MM.1S (cell line): ENCODE measurements at regions not wholly inside any gene's neighbourhood (a gene's known extent, or its start where the extent isn't known, plus 50 kb on each side); places are given as distances from the start of the nearest gene placed in this dataset.

Experiments
- DNase-seq: peaks from one replicate; pipeline ENCODE4 v3.0.0-alpha.2; 2015
- H2AFZ ChIP-seq: fragments of 300-600 bp; sonication (generic); 2 replicates; pipeline ENCODE4 v1.6.0; 2016; ENCODE audit warnings: antibody characterized with exemption, low read length
- H3F3A ChIP-seq: fragments of 300-600 bp; sonication (generic); 2 replicates; pipeline ENCODE4 v1.6.1; 2016; ENCODE audit warnings: mild to moderate bottlenecking, antibody characterized with exemption, low read length, moderate library complexity, mixed read lengths; ENCODE audit not compliant: insufficient read depth
- H3K27ac ChIP-seq: fragments of 300-600 bp; sonication (generic); 2 replicates; pipeline ENCODE4 v1.5.1; 2016; ENCODE audit warnings: mild to moderate bottlenecking, low read length
- H3K27me3 ChIP-seq: fragments of 300-600 bp; sonication (generic); replicated peaks from 2 replicates; pipeline ENCODE4 v1.6.0; 2016; ENCODE audit warnings: low read length; ENCODE audit not compliant: insufficient read depth
- H3K36me3 ChIP-seq: fragments of 300-600 bp; sonication (generic); replicated peaks from 2 replicates; pipeline ENCODE4 v1.6.1; 2016; ENCODE audit warnings: mild to moderate bottlenecking, low read length, mixed read lengths; ENCODE audit not compliant: insufficient read depth
- H3K4me1 ChIP-seq: fragments of 300-600 bp; sonication (generic); 2 replicates; pipeline ENCODE4 v1.6.1; 2016; ENCODE audit warnings: low read length, mixed read lengths
- H3K4me2 ChIP-seq: fragments of 300-600 bp; sonication (generic); 2 replicates; pipeline ENCODE4 v1.6.0; 2016; ENCODE audit warnings: low read depth, low read length
- H3K4me3 ChIP-seq: fragments of 300-600 bp; sonication (generic); 2 replicates; pipeline ENCODE4 v1.5.1; 2016; ENCODE audit warnings: low read length, mixed read lengths
- H3K79me2 ChIP-seq: fragments of 300-600 bp; sonication (generic); 2 replicates; pipeline ENCODE4 v1.6.1; 2016; ENCODE audit warnings: mixed run types, low read length, mixed read lengths
- H3K9ac ChIP-seq: fragments of 300-600 bp; sonication (generic); 2 replicates; pipeline ENCODE4 v1.6.1; 2016; ENCODE audit warnings: low read length, mixed read lengths
- H3K9me2 ChIP-seq: fragments of 300-600 bp; sonication (generic); replicated peaks from 2 replicates; pipeline ENCODE4 v1.6.1; 2016; ENCODE audit warnings: mild to moderate bottlenecking, low read length, mixed read lengths; ENCODE audit not compliant: insufficient read depth
- H3K9me3 ChIP-seq: fragments of 300-600 bp; sonication (generic); replicated peaks from 2 replicates; pipeline ENCODE4 v1.6.1; 2016; ENCODE audit warnings: mild to moderate bottlenecking, low read length, mixed read lengths; ENCODE audit not compliant: insufficient read depth
- H4K20me1 ChIP-seq: fragments of 300-600 bp; sonication (generic); 2 replicates; pipeline ENCODE4 v1.6.1; 2016; ENCODE audit warnings: mild to moderate bottlenecking, low read length, moderate library complexity, mixed read lengths; ENCODE audit not compliant: insufficient read depth
- EZH2 ChIP-seq: fragments of 300-600 bp; sonication (generic); optimal IDR thresholded peaks from 2 replicates; pipeline ENCODE3; 2017; ENCODE audit warnings: low read depth, mild to moderate bottlenecking, antibody characterized with exemption, low read length, mixed read lengths
- EZH2phosphoT487 ChIP-seq: fragments of 300-600 bp; sonication (generic); IDR thresholded peaks from 2 replicates; pipeline ENCODE4 v1.6.1; 2018; ENCODE audit warnings: antibody characterized with exemption, low read length
- TF ChIP-seq, protein P1 (sequence below): fragments of 300-600 bp; sonication (generic); IDR thresholded peaks from 2 replicates; pipeline ENCODE4 v1.5.1; 2016; ENCODE audit warnings: antibody characterized with exemption, low read length, mixed read lengths

DNA sequence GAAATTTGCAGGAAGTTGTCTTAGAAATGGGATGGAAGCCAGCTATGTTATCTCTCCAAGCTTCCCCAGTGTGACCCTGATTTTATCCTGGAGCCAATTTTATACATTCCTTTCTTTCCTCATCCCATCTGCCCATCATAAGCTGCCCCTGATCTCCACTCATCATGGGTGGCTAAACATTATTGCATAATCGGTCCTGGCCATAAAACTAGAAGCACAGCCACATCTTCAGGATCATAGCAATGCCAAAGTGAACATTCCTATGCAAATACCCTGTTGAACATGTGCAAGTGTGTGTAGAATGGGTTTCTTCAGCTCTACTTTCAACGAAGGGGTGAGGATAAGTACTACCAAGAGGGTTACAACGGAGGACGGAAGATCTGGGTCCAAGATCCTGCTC, 50.6 kb upstream of the COG2 start:
- DNase-seq = no peak
- no peaks in the 10 kb centered on the region for H3K4me1 ChIP-seq
- no peaks in the 10 kb centered on the region for H3K9me3 ChIP-seq
- H3K36me3 ChIP-seq = no peaks in the 10 kb centered on the region
- no peak overlapping the region for H3K9ac ChIP-seq
- H4K20me1 ChIP-seq = no peaks in the 10 kb centered on the region
- no peak overlapping the region for H3K27ac ChIP-seq
- no peaks in the 10 kb centered on the region for H3F3A ChIP-seq
- H3K4me2 ChIP-seq = no peak overlapping the region
- H3K9me2 ChIP-seq = no peaks in the 10 kb centered on the region
- H3K79me2 ChIP-seq = no peaks in the 10 kb centered on the region
- no peaks in the 10 kb centered on the region for H3K27me3 ChIP-seq
- no peak overlapping the region for H2AFZ ChIP-seq
- TF ChIP-seq, protein P1, sequence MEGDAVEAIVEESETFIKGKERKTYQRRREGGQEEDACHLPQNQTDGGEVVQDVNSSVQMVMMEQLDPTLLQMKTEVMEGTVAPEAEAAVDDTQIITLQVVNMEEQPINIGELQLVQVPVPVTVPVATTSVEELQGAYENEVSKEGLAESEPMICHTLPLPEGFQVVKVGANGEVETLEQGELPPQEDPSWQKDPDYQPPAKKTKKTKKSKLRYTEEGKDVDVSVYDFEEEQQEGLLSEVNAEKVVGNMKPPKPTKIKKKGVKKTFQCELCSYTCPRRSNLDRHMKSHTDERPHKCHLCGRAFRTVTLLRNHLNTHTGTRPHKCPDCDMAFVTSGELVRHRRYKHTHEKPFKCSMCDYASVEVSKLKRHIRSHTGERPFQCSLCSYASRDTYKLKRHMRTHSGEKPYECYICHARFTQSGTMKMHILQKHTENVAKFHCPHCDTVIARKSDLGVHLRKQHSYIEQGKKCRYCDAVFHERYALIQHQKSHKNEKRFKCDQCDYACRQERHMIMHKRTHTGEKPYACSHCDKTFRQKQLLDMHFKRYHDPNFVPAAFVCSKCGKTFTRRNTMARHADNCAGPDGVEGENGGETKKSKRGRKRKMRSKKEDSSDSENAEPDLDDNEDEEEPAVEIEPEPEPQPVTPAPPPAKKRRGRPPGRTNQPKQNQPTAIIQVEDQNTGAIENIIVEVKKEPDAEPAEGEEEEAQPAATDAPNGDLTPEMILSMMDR = no peak
- TF ChIP-seq EZH2 = no peak
- no peak for TF ChIP-seq EZH2phosphoT487
- H3K4me3 ChIP-seq = no peak overlapping the region

DNA sequence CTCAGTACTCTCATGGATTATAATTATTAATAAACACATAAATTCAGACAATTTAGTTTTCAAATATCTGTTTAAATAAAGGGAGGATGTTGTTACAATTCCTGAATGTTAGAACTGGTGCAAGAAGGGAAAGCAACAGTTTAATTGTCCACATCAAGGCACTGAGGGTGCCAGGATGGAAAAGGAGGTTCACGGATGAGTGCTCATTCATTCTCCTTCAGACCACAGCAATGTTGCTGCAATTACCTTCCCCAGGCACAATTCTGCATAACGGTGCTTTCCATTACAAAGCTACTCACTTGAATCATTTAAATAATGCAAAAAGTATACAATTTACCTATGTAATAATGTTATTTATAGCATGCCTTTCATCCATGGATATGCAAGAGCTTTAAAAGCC, 52.3 kb upstream of the COG2 start:
- Histone ChIP-seq H3K9me3 (no peaks in the 10 kb centered on the region), H3F3A (no peaks in the 10 kb centered on the region), H3K36me3 (no peaks in the 10 kb centered on the region), H3K9me2 (no peaks in the 10 kb centered on the region), H2AFZ (no peak overlapping the region), H3K4me3 (no peak overlapping the region), H3K79me2 (no peaks in the 10 kb centered on the region), H3K9ac (no peak overlapping the region), H3K4me2 (no peak overlapping the region), H4K20me1 (no peaks in the 10 kb centered on the region), H3K27me3 (no peaks in the 10 kb centered on the region), H3K27ac (no peak overlapping the region), H3K4me1 (no peaks in the 10 kb centered on the region)
- TF ChIP-seq EZH2 = no peak
- no peak for TF ChIP-seq EZH2phosphoT487
- TF ChIP-seq, protein P1 = no peak
- no peak for DNase-seq

DNA sequence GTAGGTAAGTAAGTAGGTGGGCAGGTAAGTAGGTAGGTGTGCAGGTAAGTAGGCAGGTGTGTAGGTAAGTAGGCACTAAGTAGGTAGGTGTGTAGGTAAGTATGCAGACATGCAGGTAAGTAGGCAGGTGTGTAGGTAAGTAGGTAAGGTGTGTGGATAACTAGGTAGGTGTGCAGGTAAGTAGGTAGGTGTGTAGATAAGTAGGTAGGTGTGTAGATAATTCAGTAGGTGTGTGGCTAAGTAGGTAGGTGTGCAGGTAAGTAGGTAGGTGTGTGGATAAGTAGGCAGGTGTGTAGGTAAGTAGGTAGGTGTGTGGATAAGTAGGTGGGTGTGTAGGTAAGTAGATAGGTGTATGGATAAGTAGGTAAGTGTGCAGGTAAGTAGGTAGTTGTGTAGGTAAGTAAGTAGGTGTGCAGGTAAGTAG, 53.9 kb upstream of the COG2 start:
- Histone ChIP-seq H3F3A (no peaks in the 10 kb centered on the region), H3K4me1 (no peaks in the 10 kb centered on the region), H3K9ac (no peak overlapping the region), H4K20me1 (no peaks in the 10 kb centered on the region), H2AFZ (no peak overlapping the region), H3K27ac (no peak overlapping the region), H3K4me2 (no peak overlapping the region), H3K9me2 (no peaks in the 10 kb centered on the region), H3K36me3 (no peaks in the 10 kb centered on the region), H3K9me3 (no peaks in the 10 kb centered on the region), H3K79me2 (no peaks in the 10 kb centered on the region), H3K4me3 (no peak overlapping the region), H3K27me3 (no peaks in the 10 kb centered on the region)
- DNase-seq = no peak
- TF ChIP-seq EZH2phosphoT487 = no peak

DNA sequence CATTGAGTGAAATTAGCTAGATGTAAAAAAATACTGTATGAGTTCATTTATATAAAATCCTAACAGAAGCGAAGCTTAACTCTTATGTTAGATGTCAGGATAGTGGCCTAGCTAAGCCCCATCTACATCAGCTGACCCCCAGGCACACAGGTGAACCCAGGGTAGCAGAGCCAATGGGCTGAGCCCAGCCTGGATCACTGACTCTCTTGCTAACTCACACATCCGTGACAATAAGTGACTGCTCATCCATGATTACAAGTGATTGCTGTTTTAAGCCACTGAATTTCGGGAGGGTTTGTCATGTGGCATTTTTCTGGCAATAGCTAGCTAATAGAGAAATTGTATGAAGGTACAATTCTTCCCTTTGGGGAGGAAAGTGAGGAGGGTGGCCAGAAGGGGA, 55.2 kb upstream of the COG2 start:
- Histone ChIP-seq H3K4me2 (no peak overlapping the region), H2AFZ (no peak overlapping the region), H3K9me2 (no peaks in the 10 kb centered on the region), H3K9ac (no peak overlapping the region), H4K20me1 (no peaks in the 10 kb centered on the region), H3K79me2 (no peaks in the 10 kb centered on the region), H3K4me3 (no peak overlapping the region), H3F3A (no peaks in the 10 kb centered on the region), H3K27me3 (no peaks in the 10 kb centered on the region), H3K36me3 (no peaks in the 10 kb centered on the region), H3K27ac (no peak overlapping the region), H3K4me1 (no peaks in the 10 kb centered on the region), H3K9me3 (no peaks in the 10 kb centered on the region)
- no peak for TF ChIP-seq EZH2phosphoT487
- TF ChIP-seq, protein P1 = no peak
- no peak for TF ChIP-seq EZH2
- DNase-seq = no peak
